NCI-H128 (cell line): ENCODE measurements at regions not wholly inside any gene's neighbourhood (a gene's known extent, or its start where the extent isn't known, plus 50 kb on each side); places are given as distances from the start of the nearest gene placed in this dataset.
A peak's percentile ranks its signal among the peaks of the same experiment; 100 is the strongest.

ENCODE experiments used
- DNase-seq: peaks from one replicate; lab custom pipeline; 2025; ENCODE audit not compliant: unreplicated experiment; lab: John Stamatoyannopoulos, UW

DNA sequence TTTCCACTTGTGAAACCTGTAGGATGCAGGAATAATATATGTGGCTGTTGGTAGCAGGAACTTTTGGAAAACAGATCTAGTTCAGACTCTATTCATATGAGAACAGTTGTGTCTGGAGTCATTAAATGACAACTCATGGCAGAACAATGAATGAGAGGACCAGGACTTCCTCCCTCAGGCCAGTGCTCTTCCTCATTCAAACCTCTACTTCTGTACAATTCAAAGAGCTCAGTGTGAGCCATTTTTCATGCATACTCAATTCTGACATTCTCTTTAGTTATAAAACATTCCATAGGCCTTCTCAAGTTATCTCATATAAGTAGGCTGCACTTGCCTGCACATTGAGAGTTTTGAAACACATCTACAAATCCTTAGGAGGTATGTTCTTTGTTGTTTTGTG lies 1526.6 kb upstream of the FLRT2 start:
- no peak for DNase-seq

DNA sequence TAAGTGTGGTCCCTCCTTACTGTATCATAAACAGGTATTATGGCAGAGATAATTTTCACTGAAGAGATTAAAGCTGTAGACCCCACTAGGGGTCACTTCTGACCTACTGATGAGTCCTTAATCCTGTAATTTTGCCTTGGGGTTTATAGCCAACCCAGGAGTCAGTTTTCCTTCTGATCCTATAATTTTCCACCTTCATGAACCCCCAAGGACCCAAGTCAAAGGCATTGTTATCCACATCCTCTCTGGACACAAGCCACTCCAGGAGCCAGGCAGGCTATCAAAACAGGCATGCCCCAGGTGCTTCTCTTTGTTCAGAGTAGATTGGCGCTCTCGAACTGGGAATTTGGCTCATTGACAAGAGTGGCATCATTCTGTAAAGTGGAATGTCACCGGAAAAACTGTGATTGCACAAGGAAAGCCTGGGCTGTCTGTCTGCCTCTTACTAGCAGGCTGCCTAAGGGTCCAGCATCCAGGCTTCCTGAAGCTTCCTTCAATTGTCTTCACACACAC lies 1523.2 kb upstream of the FLRT2 start:
- peak; percentile 63 for DNase-seq

- no peak for DNase-seq
Observed at GRCh38 chr14:84013424-84013823, 1516.5 kb upstream of the FLRT2 start.

GRCh38 chr14:84017495-84017894 lies 1512.4 kb upstream of the FLRT2 start:
- DNase-seq, result no peak

- DNase-seq, result no peak
Observed at GRCh38 chr14:84021433-84021832, 1508.5 kb upstream of the FLRT2 start.

- no peak for DNase-seq
Observed at GRCh38 chr14:84024231-84024820, 1505.6 kb upstream of the FLRT2 start.

DNA sequence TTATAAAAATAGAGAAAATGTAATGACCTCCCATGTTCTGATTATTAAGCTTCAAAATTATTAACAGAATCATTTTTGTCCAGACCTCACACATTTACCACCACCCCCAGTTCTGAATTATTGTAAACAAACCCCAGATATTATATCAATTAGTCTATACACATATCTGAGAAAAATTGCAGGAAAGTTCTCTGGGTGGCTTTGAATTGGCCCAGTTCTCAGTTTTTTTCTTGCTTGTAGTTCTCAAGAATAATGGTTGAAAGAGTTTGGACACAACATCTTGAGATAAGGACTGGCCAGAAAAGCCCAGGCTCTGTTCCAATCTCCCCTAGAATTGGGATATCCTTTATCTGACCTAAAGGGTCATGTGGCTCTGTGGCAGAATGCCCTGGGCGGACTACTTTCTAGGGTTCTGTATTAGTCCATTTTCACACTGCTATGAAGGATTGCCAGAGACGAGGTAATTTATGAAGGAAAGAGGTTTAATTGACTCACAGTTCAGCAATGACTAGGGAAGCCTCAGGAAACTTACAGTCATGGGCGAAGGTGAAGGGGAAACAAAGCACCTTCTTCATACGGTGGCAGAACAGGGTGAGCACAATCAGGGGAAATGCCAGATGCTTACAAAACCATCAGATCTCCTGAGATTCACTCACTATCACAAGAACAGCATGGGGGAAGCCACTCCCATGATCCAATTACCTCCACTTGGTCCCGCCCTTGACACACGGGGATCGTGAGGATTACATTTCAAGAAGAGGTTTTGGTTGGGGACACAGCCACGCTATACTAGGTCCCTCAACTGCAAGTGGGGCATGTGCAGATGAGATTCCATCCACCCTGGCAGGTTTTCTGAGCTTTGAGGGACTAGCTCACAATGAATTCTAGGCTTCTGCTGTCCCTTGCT lies 1504.6 kb upstream of the FLRT2 start:
- DNase-seq, result no peak

DNA sequence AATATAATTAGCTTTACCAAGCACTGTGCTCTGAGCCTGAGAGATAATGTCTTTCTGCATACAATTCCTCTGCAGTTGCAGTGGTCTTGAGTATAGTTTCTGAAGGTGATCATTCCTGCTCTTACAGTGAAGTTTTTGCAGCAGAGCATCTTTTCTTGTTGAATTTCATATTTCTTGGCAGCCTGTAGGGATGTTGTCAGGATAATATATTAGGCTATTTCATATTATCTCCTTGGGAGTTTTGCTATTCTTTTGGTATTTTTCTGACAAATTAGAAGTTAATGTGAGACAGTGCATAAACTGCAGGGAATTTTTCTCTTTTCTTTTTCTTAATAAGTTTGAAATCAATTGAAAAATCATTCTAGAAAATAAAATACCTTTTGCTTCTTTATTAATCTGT lies 1502.6 kb upstream of the FLRT2 start:
- DNase-seq, result no peak

DNA sequence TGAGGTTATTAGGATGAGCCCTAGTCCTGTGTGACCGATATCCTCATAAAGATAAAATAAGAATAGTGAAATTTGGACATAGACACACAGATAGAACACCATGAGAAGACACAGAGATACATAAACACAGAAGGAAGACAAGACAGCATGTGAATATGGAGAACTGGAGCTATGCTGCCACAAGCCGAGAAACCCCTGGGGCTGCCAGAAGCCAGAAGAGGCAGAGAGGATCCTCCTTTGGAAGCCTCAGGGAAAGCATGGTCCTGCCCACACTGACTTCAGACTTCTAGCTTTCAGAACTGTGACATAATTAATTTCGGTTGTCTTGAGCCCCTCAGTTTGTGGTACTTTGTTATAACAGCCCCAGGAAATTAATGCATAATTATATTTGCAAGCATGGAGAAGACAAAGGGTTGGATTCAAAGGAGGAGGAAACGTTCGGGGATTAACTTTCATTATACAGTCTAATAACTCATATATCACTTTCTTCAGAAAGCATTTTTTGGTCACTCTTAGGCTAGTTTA lies 1501.8 kb upstream of the FLRT2 start:
- no peak for DNase-seq

GRCh38 chr14:84029246-84029645 lies 1500.7 kb upstream of the FLRT2 start:
- no peak for DNase-seq

- DNase-seq, result no peak
Observed at GRCh38 chr14:84029720-84030119, 1500.2 kb upstream of the FLRT2 start.

DNA sequence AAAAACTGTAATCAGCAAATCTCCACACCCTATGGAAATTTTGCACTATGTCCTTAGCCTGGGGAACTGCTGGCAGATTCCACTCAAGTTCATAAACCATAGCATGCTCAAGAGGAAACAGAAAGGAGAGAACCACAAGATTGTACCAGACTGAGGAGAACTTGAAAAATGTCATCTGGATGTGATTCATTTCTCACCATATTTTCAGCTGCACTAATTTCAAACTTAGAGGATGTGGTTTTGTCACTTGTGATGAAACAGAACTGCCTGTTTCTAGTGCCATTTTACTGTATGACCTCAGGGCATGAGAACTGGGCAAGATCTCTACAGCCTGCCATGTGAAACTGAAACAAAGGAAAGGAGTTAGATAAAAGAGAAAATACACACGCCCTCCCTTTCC lies 1493.1 kb upstream of the FLRT2 start:
- no peak for DNase-seq

DNA sequence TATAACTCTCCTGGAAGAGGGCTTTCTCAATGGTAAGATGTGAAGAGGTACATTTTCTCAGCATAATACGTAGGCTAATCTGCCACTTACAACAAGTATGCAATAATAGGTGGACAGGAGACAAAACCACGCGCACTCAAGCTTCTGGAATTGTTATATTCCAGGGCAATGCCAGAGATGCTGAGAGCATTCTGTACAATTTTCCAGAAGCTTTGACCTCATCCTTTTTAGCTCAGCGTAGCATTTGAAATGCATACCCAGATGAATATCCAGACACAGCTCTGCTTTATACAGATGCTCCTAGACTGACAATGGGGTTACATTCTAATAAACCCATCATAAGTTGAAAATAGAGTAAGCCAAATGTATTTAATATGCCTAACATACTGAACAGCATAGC lies 1492.4 kb upstream of the FLRT2 start:
- DNase-seq, result no peak

- DNase-seq, result no peak
Observed at GRCh38 chr14:84040101-84040500, 1489.8 kb upstream of the FLRT2 start.

- no peak for DNase-seq
Observed at GRCh38 chr14:84041421-84041820, 1488.5 kb upstream of the FLRT2 start.

GRCh38 chr14:84042992-84043391 lies 1487.0 kb upstream of the FLRT2 start:
- no peak for DNase-seq

GRCh38 chr14:84064316-84065125 lies 1465.4 kb upstream of the FLRT2 start:
- DNase-seq, result no peak

DNA sequence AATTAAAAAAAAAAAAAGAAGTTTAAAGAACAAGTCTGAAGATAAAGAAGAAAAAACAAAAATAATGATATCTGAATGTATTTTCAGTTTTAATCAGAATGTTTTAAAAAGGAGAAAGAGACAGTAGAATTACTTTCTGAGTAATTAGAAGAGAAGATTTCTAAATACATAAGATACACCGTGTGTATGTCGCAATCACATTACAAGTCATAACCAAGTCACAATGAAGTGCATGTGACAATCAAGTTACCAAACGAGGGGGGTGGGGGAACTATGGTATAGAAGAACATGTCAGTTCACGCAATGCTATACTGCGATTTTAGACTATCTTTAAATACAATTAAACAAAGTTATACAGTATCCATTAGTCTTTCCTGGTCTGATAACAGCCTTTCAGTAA lies 1464.1 kb upstream of the FLRT2 start:
- DNase-seq, result no peak

DNA sequence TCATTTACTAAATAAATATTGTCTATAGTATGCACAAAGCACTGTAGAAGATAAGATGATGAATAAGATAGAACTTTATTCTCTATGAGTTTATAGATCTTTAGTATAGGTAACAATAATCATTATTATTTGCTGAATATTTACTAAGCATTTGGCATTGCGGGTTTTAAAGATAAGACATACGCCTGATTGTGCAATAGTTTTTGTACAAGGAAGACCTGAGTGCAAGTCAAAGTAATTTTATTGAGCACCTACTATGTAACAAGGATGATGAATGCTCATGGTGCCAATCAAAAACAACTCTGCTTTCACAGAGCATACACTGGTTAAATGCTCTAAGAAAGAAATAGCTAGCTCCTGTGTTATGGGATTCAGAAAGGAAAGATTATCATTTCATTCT lies 1461.7 kb upstream of the FLRT2 start:
- DNase-seq, result no peak

- no peak for DNase-seq
Observed at GRCh38 chr14:84071061-84071460, 1458.9 kb upstream of the FLRT2 start.

- no peak for DNase-seq
Observed at GRCh38 chr14:84074626-84075025, 1455.3 kb upstream of the FLRT2 start.
